Spleen (tissue), 7 donors: ENCODE measurements at regions not wholly inside any gene's neighbourhood (a gene's known extent, or its start where the extent isn't known, plus 50 kb on each side); places are given as distances from the start of the nearest gene placed in this dataset.
"Not testable (repeated sequence)": the region's sequence is repeated elsewhere in the genome, so short reads cannot be mapped to it uniquely, and the experiment has no call there.

Experiments
- POLR2A ChIP-seq, 3 donors: fragments of 450-650 bp; IDR thresholded peaks; one replicate each; pipeline ENCODE4 v1.5.1; 2017; ENCODE audit warnings: antibody characterized with exemption in 3 of 3, mild to moderate bottlenecking in 1 of 3
- POLR2AphosphoS5 ChIP-seq, 3 donors: sonication (generic); formaldehyde crosslinking; IDR thresholded peaks; one replicate each; pipeline ENCODE4 v1.5.1; 2017; ENCODE audit warnings: antibody characterized with exemption in 3 of 3
- TF ChIP-seq, protein P1 (sequence below), 11 experiments: fragments of 200-600 bp in 7 of 11; fragments of 450-650 bp in 4 of 11; sonication (generic) in 4 of 11; IDR thresholded peaks in 8 of 11; conservative IDR thresholded peaks in 3 of 11; 1 replicate in 7 of 11; 2 replicates in 4 of 11; pipeline versions ENCODE4 v1.4.0 to v1.8.0; 2016 to 2021; ENCODE audit warnings: antibody characterized with exemption in 11 of 11, inconsistent platforms in 4 of 11, mild to moderate bottlenecking in 1 of 11
- donor health status: DM: no; HTN: no; CAD: no; lungs with moderate emphysema.
- donor health status: DM: no; HTN: no; CAD: no.
- donor health status: DM: no; HTN: no; CAD: no.

- TF ChIP-seq, protein P1, sequence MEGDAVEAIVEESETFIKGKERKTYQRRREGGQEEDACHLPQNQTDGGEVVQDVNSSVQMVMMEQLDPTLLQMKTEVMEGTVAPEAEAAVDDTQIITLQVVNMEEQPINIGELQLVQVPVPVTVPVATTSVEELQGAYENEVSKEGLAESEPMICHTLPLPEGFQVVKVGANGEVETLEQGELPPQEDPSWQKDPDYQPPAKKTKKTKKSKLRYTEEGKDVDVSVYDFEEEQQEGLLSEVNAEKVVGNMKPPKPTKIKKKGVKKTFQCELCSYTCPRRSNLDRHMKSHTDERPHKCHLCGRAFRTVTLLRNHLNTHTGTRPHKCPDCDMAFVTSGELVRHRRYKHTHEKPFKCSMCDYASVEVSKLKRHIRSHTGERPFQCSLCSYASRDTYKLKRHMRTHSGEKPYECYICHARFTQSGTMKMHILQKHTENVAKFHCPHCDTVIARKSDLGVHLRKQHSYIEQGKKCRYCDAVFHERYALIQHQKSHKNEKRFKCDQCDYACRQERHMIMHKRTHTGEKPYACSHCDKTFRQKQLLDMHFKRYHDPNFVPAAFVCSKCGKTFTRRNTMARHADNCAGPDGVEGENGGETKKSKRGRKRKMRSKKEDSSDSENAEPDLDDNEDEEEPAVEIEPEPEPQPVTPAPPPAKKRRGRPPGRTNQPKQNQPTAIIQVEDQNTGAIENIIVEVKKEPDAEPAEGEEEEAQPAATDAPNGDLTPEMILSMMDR (IDR thresholded peaks at IDR 0.05 in 8 of 11, conservative IDR thresholded peaks at IDR 0.05 in 3 of 11), result not testable (repeated sequence)
- not testable (repeated sequence) for TF ChIP-seq POLR2AphosphoS5, POLR2A (IDR thresholded peaks at IDR 0.05)
Measured at GRCh38 chr4:59511809-59512208, 1688.3 kb upstream of the ADGRL3 start.
